Lower leg skin (tissue), 4 donors: ENCODE measurements at regions not wholly inside any gene's neighbourhood (a gene's known extent, or its start where the extent isn't known, plus 50 kb on each side); places are given as distances from the start of the nearest gene placed in this dataset.

Experiments used
- DNase-seq, 2 donors: peaks; one replicate each; pipeline ENCODE4 v3.0.0-alpha.2; 2019; ENCODE audit warnings: low spot score in 2 of 2
- H3K4me3 ChIP-seq: fragments of 200-600 bp; sonication (generic); 2 replicates; pipeline ENCODE4 v1.5.1; 2017; ENCODE audit warnings: mild to moderate bottlenecking, low read depth; ENCODE audit not compliant: poor library complexity, severe bottlenecking
- CTCF ChIP-seq, 3 donors: fragments of 450-650 bp; IDR thresholded peaks; one replicate each; pipeline ENCODE4 v1.5.1; 2016; ENCODE audit warnings: antibody characterized with exemption in 3 of 3, mild to moderate bottlenecking in 3 of 3, moderate library complexity in 2 of 3
- POLR2A ChIP-seq, 2 donors: fragments of 450-650 bp; IDR thresholded peaks; one replicate each; pipeline ENCODE4 v1.6.1; 2016 to 2017; ENCODE audit warnings: antibody characterized with exemption in 2 of 2, mild to moderate bottlenecking in 1 of 2, moderate library complexity in 1 of 2
- WGBS, 2 donors: methylation state at CpG; one replicate each; pipeline ENCODE4 v1.1.5; 2018; 5-methylcytosine and 5-hydroxymethylcytosine counted together
- intact Hi-C: fragments of 100-400 bp; cut with DNase I; formaldehyde crosslinking; loops from one replicate; pipeline ENCODE4 v1.15.0; 2023; ENCODE audit warnings: low total_unique reads

DNA sequence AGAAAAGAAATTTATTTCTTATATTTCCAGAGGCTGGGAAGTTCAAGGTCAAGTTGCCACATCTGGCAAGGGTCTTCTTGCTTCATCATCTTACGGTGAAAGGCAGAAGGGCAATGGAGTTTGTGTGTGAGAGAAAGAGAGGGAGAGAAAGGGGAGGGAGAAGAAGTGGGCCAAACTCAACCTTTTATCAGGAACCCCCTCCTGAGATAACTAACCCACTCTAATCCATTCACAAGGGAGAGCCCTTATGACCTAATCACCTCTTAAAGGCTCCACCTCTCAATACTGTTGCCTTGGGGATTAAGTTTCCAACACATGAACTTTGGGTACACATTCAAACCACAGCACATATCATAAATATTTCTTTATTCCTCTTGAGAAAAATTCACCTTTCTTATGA lies 203.3 kb upstream of the FAM241A start:
- intact Hi-C loops, result no loop called here
- no peak for DNase-seq
- TF ChIP-seq CTCF (IDR thresholded peaks at IDR 0.05), result no peak
- TF ChIP-seq POLR2A (IDR thresholded peaks at IDR 0.05), result no peak
- 78 to 81% methylated on average over 1 of the region's 1 CpG for WGBS, 2 donors
- H3K4me3 ChIP-seq, result no peak overlapping the region

DNA sequence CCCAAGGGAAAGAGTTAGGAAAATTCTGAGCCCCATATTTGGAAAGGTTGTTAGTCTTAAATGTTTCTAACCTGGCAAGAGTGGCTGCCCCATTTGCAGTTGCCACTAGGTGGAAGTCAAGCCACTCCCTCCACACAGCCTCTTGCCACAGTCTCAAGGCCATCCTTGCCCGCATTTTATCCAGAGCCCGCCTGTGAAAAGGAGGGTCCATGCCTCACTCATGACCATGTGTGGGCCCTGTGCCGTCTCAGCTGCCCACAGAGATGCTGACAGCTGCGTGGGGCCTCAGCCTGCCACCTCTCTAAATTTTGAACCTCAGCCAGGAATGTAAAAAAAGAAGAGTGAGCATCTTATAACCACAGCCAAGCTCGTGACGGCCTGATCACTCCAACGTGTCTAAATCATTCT lies 201.5 kb upstream of the FAM241A start:
- DNase-seq, result peak in 1 of 2 donors; percentile 80
- no peak overlapping the region for H3K4me3 ChIP-seq
- intact Hi-C loops, result no loop called here
- WGBS, 2 donors, result 23 to 26% methylated on average over 7 of the region's 7 CpGs
- TF ChIP-seq CTCF (IDR thresholded peaks at IDR 0.05), result no peak
- TF ChIP-seq POLR2A (IDR thresholded peaks at IDR 0.05), result no peak

DNA sequence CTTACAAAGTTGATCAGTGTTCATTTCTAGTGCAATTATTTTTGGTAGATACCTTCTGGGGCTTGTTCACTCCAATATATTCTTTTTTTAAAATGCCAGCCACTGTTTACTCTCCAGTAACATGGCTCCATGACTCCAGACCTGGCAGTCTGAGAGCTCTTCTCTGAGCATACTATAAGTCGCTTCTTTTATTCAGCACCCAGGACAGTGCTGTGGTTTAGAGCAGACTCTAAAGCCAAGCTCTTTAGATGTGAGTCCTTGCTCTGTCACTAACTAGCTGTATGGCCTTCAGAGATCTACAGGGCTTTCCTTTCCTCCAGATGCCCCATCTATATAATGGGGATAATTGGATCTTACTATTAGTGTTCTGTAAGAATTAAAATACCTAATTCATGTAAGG lies 200.2 kb upstream of the FAM241A start:
- H3K4me3 ChIP-seq, result no peak overlapping the region
- TF ChIP-seq POLR2A (IDR thresholded peaks at IDR 0.05) (no peak), CTCF (IDR thresholded peaks at IDR 0.05) (no peak)
- intact Hi-C loops, result no loop called here
- DNase-seq, result no peak
- 65 to 68% methylated on average over 1 of the region's 1 CpG for WGBS, 2 donors

DNA sequence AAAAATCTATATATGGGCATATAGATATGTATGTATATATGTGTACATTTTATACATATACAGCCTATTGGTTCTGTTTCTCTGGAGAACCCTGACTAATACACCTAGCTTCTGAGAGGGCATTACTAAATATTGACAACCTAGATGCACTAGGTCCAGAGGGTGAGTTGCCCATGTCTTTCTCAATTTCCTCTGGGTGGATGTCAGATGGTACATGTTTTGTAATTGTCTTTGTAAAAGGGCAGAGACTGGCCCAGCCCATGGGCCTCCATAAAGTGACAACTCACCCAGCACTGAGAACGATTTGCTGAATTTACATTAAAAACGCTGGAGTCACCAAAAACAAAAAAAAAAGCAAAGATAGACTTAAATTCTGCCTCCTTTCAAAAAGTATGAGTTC lies 198.5 kb upstream of the FAM241A start:
- intact Hi-C loops, result no loop called here
- WGBS, 2 donors, result 78 to 85% methylated on average over 2 of the region's 2 CpGs
- H3K4me3 ChIP-seq, result no peak overlapping the region
- no peak for DNase-seq
- TF ChIP-seq CTCF (IDR thresholded peaks at IDR 0.05), result no peak
- no peak for TF ChIP-seq POLR2A (IDR thresholded peaks at IDR 0.05)

GRCh38 chr4:111952688-111953087 lies 192.6 kb upstream of the FAM241A start:
- DNase-seq, result no peak
- H3K4me3 ChIP-seq, result no peak overlapping the region
- intact Hi-C loops, result no loop called here
- no peak for TF ChIP-seq CTCF (IDR thresholded peaks at IDR 0.05)
- no peak for TF ChIP-seq POLR2A (IDR thresholded peaks at IDR 0.05)

DNA sequence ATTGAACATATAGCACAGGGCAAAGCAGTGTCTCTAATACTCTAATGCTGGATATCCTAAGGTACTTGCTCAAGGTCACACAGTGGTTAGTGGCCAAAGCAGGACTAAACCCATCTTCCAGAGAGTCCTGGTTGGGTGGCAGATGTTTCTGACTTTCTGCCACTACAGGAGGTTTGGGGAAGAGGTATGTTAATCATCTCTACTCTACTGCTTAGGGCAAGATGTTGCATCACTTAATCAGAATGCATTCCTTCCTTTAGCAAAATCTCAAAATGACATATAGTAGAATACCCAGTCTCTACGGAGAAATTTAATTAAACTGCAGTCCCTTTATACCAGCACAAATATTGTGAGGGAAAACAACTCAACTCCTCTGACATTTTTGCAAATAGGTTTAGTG lies 190.7 kb upstream of the FAM241A start:
- H3K4me3 ChIP-seq, result no peak overlapping the region
- no peak for TF ChIP-seq POLR2A (IDR thresholded peaks at IDR 0.05)
- TF ChIP-seq CTCF (IDR thresholded peaks at IDR 0.05), result no peak
- intact Hi-C loops, result no loop called here
- no peak for DNase-seq
- WGBS, 2 donors, result 59 to 63% methylated on average over 1 of the region's 1 CpG
